ENCODE measurements at regions not wholly inside any gene's neighbourhood (a gene's known extent, or its start where the extent isn't known, plus 50 kb on each side); places are given as distances from the start of the nearest gene placed in this dataset.
"Not testable (repeated sequence)": the region's sequence is repeated elsewhere in the genome, so short reads cannot be mapped to it uniquely, and the experiment has no call there.

DNA sequence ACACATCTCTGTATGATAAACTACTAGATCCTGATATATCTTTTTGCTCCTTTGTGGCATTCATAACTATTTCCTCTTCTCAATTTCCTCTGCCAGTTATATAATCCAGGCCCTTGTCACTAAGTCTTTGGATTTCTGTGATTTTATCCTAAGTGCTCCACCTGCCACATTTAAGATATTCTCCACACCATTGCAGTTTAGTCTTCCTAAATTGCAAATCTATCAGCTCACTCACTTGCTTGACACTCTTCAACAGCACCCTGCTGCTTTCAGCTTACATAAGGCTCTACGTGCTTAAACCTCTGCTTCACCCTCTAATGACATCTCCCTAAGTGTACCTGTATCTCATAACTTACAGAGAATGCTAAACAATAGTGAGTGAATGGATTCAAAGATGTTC is 1032.2 kb upstream of the SEL1L start:
- no peak for DNase-seq (ENCODE audit: low read depth)

DNA sequence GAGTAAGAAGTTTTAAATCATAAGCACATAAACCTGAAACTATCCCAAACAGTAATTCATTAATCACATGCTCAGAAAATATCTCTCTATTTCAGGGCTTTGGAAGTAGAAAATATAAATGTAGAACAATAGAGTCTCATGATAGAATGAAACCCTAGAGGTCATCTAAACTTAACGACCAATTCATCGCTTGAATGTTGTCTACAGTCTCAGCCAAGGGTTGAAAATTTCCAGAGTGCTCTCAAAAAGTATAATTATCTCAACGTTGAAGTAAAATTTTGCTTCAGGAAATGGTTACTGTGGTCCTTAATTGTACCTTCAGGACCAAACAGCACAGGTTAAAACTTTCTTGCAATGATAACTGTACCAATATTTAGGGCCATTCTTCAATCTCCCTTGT is 1053.6 kb upstream of the SEL1L start:
- DNase-seq (ENCODE audit: low read depth) = no peak

DNA sequence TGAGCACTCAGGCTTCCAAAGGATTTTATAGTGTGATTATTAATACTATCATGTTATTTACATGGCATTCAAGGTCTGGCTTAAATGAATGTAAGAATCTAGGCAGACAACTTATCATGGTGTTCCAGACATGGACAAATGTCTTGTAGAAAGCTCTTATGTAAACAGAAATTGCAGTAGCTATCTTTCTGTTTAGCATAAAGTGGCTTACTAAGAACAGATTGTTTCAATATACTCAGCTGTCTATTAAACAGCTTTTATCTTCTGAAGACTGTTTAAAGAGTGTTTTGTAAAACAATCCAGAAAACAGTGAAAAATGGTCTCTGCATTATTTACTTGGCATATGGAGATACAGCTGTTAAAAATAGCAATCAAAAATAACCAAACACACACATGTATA is 1061.8 kb upstream of the SEL1L start:
- no peak for DNase-seq (ENCODE audit: low read depth)

DNA sequence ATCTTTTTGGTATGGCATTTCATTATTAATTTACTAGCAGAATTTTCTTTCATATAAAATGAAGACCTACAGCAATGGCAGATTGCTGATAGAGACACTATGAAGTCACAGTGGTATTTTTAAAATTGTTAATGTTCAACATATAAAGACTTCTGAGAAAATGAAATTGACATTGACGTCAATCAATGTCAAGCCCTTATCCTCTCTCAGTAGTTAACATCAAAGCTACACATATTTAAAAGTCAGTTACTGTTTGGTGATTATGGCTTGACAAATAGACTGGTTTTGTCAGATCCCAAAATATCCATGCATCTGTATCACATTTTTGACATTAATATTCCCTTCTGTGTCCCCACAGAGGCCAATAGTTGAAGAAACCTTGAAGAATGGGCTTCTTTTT is 1069.1 kb upstream of the SEL1L start:
- no peak for DNase-seq (ENCODE audit: low read depth)

DNA sequence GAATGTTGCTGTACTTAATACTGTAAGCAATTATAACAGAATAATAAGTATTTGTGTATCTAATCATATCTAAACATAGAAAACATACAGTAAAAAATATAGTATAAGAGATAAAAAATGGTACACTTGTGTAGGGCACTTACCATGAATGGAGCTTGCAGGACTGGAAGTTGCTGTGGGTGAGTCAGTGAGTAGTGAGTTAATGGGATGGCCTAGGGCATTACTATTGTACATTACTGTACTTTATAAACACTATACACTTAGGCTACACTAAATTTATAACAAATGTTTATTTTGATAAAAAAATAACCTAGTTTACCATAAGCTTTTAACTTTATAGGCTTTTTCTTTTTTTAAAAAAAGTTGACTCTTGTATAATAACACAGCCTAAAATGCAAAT is 1071.2 kb upstream of the SEL1L start:
- no peak for DNase-seq (ENCODE audit: low read depth)

DNA sequence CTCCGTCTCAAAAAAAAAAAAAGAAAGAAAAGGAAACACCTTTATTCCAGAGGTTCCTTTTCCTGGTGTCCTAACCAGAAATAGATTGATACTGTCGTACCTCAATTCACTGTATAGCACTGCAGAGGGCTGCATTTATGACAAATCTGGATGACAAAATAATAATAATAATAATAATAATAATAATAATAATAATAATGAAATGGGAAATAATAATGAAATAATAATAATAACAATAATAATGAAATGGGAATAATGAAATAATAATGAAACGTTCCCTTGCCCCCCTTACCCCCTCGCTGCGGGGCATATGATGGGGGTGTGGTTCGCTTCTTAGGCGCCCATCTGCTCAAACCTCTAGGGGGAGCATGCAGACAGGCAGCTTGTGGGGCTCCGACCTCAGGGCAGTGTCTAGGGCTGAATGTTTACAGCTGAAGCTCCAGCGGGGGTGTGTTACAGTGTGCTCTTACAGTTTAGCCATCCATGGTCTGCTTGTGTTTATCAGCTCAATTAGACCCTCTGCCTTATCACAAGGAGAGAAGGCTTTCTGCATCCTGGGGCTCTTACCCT is 1088.3 kb upstream of the SEL1L start:
- DNase-seq (ENCODE audit: low read depth) = no peak

DNA sequence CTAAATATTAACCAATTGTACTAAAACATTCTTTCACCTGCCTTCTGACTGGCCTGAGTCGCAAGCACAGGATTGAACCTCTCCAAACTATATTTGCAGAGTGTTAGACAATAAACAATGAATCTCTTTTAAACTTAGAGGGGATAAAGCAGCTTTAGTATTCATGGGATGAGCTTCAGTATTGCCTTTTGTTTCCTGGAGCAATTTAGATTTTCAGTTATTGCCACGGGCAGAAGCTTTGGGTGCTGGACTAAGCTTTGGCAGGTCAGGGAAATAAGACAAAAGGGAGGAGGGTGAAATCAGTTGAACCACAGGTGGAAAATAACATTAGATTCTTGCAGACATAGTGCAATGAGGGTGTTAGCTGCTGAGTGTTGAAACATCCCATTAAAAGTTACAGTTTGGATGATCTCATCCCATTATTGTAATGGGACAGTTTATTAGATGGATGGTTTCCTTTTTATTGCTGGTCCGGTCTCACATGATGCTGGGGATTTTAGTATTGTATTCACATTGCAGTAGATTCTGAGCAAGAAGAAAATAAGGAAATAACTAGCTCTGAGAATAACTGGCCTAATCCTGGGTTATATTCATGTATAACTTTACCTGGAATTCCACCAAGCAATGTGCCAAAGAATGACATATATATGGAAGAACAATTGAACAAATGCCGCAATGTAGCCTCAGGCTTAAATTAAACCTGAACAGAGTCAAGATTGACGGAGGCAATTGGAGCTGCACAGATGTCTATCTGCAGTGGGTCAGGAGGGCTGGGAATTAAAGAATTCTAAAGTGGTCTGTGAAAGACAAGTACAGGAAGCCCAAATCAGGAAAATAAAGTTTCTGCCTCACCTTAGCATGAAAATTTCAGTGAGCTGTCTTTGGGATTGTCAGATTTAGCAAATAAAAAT is 1092.8 kb upstream of the SEL1L start:
- no peak for DNase-seq (ENCODE audit: low read depth)

DNA sequence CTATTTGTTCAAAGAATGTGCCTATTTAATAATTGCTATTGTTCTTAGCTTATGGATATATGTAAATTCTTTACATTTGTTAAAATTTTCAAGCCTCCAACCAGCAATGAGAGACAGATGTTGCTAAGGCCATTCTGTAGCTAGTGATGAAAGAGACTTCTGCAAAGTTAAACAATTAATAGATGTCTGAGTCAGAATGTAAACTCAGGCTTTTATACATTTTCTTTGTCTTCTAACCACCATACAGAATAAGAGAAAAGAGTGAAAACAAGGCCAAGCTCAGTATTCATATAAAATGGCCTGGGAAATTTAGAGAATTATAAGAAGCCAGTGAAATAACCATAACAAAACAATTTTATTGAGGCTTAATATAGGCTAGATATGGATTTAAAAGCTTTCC is 1102.3 kb upstream of the SEL1L start:
- DNase-seq (ENCODE audit: low read depth) = no peak

DNA sequence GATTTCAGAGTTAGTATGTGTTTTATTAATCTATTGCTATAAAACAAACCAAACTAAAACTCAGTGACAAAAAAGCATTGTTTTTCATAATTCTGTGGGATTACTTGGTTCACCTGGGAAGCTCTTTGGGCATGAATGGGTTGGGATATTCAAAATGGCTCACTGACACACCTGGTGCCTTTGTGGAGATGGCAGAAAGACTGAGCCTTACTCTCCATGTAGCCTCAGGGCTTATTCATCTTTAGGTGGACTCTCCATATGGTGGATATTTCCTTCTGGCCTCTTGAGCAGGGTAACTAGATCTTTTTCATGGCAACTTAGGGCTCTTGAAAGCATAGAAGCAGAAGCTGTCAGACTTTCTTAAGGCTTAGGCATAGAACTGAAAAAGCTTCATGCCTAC is 1102.8 kb upstream of the SEL1L start:
- DNase-seq (ENCODE audit: low read depth) = no peak

DNA sequence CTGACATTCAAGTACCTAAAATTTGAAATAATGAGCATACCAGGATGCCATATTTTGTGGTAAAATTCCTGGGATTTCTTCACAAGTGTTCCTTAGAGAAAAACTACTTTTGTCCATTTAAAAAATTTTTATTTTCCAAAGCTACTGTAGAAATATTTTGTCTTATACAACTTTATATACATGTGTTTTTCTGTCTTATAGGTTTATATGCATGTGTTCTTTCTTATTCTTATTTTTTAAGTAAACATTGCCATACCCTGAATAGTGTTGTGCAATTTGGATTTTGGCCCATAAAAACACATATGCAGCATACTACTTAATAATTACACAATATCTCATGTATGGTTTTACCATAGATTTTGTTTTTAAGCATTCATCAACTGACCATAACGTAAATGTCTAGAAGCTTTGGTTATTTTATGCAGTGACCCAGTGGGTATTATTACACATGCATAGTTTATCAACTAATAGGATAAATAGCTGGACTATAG is 1107.4 kb upstream of the SEL1L start:
- no peak for DNase-seq (ENCODE audit: low read depth)

DNA sequence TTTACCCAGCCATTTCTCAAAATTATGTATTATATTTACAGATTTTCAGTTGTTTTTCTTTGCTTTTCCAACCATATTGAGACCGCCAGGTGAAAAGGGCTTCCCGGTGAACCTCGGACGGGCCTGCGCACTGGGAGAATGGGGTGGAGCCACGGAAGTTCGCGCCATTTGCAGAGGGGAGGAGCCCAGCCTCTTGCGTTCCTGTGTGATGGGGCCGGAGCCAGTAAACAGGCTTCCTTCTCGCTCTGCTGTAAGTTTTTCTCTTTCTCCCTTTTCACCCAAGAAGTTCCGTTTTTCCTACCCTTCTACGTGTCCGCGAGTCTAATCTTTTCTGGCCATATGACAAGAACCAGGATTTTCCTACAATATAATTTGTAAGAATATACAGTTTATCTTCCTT is 1108.8 kb upstream of the SEL1L start:
- no peak for DNase-seq (ENCODE audit: low read depth)

DNA sequence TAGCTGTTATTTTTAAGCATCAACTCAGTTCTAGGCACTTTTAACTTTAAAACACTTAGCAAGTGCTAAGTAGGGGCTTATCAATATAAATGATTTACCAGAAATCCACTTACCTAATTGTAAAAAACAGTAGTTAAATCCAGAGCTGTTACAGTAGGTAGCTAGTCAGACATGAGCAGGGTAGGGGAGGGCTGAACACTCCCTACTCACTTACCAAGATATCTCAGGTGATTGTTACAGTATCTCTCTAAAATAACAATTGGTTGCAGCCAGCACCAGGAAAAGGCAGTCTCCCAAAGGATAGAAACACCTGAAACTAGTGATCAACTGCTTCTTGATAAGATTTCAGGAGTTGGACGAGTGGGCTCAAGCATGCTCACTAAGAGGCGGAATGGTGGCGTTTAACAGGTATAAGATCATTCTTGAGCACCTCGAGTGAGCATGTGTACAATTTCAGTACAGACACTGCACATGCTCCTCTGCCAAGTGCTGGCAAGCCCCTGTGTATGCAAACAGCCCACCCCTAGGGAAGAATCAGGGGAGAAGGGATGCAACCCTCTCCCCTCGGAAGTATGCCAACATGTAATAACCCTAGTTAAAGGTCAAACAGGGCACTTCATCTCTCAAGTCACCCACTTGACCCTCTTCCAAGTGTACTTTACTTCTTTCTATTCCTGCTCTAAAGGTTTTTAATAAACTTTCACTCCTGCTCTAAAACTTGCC is 1113.6 kb upstream of the SEL1L start:
- DNase-seq (ENCODE audit: low read depth) = no peak

DNA sequence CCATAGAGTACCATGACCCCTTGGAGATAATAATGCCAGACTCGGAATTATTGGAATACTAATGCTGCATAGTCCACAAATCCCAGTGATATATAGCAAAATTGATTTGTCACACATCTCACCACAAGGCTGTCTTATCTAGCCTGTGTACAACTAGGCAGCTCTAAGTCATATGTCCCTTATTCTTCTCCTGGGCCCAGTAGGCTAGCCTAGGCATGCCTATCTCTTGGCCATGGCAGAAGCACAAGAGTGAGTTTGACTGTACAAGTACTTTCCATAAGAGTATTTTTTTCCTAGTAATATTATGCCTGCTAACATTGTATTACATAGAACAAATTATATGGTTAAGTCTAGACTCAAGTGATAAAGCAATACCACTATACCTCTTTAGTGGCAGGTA is 1122.1 kb upstream of the SEL1L start:
- no peak for DNase-seq (ENCODE audit: low read depth)

DNA sequence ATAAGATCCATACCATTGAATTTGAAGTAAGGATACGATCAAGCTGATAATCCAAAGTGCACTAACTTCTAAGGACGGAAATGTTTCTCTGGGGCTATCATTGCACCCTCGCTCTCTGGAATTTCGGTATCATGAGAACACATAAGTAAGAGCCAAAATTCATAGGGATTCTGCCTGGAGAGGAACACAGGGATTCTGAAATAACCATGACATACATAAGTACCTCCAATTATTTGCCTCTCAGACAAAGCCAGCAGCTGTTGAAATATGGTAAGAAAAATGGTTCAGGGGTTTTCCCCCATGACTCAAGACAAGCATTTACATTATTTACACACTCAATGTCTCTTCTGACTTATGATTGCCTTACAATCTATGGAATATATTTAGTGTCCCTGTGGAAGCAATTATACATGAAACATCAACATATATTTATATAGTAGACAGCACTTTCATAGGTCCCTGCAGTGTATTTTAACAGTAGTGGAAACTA is 1123.6 kb upstream of the SEL1L start:
- DNase-seq (ENCODE audit: low read depth) = no peak

DNA sequence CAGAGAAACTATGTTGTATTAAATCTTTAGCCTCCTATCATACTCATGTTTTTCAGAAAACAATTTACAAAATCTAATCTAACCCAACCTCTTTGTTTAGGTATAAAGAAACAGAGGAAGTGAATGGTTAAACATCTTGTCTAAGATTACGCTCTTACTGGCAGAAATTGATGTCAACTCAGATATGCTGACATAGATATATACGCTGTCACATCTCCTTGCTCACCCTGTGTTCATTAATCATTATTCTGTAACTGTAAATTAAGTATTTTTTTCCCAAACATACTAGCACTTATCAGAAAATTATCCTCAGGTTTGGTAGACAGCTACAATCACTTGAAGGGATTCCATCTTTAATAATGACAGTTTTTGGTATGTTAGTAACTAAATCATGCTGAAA is 1127.6 kb upstream of the SEL1L start:
- no peak for DNase-seq (ENCODE audit: low read depth)

DNA sequence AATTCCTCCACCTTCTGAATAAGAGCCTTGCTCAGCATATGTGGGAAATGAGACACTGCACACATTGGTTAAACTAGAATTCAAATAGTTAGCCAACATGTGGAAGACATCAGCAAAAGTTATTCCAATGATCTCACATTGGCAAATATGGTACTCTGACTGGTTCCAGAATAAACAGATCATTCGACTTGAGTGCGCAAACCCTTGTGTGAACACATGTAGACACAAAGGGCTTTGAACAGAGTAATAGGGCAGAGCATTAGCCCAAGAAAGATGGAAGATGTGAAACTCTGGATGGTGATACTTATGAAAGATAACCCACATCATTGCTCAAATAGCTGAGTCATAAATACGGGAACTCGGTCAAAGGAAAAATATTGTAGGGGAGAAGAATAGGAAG is 1133.4 kb upstream of the SEL1L start:
- no peak for DNase-seq (ENCODE audit: low read depth)

DNA sequence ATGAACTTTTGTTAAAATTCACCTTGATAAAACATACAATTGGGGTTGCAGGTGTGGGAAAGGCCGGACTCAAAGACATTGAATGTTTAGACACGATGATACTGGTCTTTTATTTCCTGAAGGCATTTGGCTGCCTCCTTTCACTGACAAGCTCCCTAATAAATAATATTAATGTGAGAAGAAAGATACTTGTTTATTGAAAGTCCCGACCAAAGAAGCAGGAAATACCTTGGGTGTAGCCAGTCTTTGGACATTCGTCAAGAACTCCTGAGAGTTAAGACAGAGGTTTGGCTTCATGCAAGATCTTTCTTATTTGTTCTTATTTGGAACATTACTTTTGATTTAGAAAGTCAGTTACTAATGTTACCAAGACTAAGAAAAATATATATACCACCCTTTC is 1133.8 kb upstream of the SEL1L start:
- DNase-seq (ENCODE audit: low read depth) = no peak

DNA sequence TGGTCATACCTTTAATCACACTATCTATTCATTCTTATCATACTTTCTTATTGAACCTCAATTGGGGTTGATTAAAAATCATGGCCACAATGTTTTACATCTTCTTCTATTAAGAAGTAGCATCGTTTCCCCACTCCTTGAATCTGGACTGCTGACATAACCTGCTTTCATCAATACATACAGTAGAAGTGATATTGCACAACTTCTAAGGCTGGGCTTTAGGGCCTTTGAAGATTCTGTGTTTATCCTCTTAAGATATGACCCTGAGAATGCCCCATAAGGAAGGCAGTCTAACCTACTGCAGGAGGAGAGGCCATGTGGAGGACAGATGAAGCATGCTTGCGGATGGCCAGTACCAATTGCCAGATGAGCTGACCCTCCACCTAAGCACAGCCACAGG is 1142.8 kb upstream of the SEL1L start:
- DNase-seq (ENCODE audit: low read depth) = no peak

DNA sequence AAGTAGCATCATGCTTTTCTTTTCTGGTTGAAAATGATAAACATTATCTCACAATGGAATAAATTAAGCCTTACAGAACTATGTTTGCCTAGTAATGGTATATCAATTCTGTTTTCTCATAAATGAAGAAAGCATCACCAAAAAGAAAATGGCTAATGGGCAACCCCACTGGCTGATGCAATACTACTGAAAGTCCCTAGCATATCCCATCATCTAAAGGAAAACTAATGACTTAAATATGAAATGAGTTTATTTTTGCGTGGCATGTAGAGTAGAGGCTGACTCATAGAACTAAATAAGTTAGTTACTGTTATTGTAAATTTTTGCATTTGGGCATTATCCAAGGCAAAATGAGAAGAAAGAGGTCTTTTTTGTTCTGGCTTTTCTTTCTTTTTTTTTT is 1156.3 kb upstream of the SEL1L start:
- no peak for DNase-seq (ENCODE audit: low read depth)

DNA sequence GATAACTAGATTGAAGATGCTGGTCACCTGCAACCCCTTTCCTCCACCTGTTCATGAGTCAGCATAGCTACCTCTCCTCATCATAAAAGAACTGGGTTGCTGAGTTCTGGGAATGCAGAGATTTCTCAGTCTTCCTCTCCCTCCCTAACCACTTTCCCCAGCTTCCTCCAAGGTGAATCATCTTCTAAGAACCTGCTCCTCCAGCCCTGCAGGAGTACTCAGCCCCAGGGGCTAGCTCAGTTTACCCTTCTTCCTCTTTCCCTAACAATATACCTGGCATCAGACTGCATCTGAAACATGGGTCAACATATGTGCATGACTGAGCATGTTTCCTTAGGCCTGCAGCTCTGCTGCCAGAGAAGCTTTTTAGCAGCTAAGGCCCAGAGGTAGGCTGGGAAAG is 1157.5 kb upstream of the SEL1L start:
- DNase-seq (ENCODE audit: low read depth) = not testable (repeated sequence)

DNA sequence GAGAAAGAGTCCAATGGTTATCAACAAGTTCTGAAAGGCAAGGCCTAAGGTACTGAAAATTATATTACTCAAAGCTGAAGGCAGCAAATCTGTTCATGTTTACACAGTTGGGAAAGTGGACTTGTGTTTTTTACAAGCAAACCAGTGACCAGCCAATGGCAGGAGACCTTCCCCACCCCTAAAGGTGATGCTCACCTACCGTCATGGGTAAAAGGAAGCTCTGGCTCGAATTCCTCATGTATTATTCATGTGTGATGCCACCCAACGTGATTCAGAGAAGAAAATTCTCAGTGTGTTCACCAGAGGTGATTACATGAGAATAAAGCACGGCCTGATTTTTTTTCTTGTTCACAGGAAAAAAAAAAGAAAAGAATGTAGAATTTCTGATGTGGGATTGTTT is 1161.2 kb upstream of the SEL1L start:
- DNase-seq (ENCODE audit: low read depth) = no peak

DNA sequence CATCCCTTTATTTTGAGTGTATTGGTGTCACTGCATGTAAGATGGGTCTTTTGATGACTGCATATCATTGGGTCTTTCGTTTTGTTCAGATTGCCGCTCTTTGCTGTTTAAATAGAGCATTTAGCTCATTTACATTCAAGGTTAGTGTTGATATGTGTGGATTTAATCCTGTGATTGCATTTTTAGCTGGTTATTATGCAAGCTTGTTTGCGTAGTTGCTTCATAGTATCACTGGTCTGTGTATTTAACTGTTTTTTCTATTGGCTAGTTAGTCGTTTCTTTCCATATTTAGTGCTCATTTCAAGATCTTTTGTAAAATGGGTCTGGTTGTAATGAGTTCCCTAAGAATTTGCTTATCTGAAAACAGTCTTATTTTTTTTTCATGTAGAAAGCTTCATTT is 1170.6 kb upstream of the SEL1L start:
- no peak for DNase-seq (ENCODE audit: low read depth)

DNA sequence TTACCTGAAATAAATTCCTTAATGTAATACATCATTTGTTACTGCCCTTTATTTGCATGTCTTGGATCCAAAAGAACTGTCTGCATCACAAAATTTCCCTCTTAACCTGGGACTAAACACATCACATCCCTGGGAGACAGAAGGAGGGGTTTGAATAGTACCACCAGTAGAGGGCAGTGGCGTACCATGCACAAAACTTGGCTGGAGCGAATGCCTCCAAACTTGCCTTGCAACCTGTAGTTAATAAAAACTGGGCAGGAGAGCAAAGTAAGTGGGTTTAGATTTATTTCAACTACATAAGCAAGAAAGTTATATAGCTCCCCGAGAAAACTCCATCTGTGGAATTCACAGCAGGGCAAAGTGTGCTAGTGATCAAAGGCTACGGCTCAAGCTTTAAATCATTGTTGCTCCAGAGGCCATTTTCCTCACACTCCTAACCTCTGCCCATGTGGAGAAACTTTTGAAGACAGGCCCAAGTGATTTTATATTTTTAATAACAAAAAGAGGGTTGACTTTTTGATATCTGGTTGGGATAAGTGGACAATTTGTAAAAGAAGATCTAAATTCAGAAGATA is 1176.7 kb upstream of the SEL1L start:
- DNase-seq (ENCODE audit: low read depth) = peak; percentile 3

All from GM04503 (cell line).